C4-2B (cell line): ENCODE measurements at regions not wholly inside any gene's neighbourhood (a gene's known extent, or its start where the extent isn't known, plus 50 kb on each side); places are given as distances from the start of the nearest gene placed in this dataset.

ENCODE experiments used
- ZFX ChIP-seq: fragments of 450-650 bp; IDR thresholded peaks from 2 replicates; pipeline ENCODE4 v1.6.1; 2017
- TF ChIP-seq, protein P1 (sequence below): fragments of 450-650 bp; conservative IDR thresholded peaks from 2 replicates; pipeline ENCODE4 v1.5.1; 2017; ENCODE audit warnings: mild to moderate bottlenecking

DNA sequence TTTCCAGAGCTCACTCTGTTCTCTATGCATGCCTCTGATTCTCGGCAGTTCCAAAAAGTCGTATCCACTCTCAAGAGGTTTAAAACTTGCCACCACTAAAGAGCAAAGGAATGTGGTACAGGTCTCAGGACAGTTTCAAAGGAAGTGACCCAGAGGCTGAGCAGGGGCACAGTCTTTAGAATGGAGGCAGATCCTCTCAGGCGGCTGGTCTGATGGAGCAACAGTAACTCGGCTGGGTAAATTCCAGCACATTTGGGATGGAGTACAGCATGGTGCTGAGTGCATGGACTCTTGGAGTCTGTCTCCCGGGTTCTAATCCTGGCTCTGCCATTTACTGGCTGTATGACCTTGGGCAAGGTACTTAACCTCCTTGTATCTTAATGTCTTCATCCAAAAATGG lies 88.1 kb upstream of the BACH2 start:
- TF ChIP-seq, protein P1, sequence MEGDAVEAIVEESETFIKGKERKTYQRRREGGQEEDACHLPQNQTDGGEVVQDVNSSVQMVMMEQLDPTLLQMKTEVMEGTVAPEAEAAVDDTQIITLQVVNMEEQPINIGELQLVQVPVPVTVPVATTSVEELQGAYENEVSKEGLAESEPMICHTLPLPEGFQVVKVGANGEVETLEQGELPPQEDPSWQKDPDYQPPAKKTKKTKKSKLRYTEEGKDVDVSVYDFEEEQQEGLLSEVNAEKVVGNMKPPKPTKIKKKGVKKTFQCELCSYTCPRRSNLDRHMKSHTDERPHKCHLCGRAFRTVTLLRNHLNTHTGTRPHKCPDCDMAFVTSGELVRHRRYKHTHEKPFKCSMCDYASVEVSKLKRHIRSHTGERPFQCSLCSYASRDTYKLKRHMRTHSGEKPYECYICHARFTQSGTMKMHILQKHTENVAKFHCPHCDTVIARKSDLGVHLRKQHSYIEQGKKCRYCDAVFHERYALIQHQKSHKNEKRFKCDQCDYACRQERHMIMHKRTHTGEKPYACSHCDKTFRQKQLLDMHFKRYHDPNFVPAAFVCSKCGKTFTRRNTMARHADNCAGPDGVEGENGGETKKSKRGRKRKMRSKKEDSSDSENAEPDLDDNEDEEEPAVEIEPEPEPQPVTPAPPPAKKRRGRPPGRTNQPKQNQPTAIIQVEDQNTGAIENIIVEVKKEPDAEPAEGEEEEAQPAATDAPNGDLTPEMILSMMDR: no peak
- no peak for TF ChIP-seq ZFX
